Spinal cord (tissue), 9 donors: ENCODE measurements at regions not wholly inside any gene's neighbourhood (a gene's known extent, or its start where the extent isn't known, plus 50 kb on each side); places are given as distances from the start of the nearest gene placed in this dataset.
A peak's percentile ranks its signal among the peaks of the same experiment; 100 is the strongest.

Experiments
- DNase-seq, 6 donors: peaks; one replicate each; pipeline versions ENCODE4 v3.0.0 to v3.0.0-alpha.2; 2013 to 2015; ENCODE audit warnings: low spot score in 6 of 6, low read depth in 4 of 6
- H3K27ac ChIP-seq: one replicate; pipeline ENCODE4 v1.5.1; 2013; ENCODE audit warnings: low read depth, low read length, control low read depth
- H3K27me3 ChIP-seq: one replicate; pipeline ENCODE4 v1.6.1; 2013; ENCODE audit warnings: low read length; ENCODE audit not compliant: control insufficient read depth, insufficient read depth
- H3K36me3 ChIP-seq: one replicate; pipeline ENCODE4 v1.6.1; 2013; ENCODE audit warnings: low read length; ENCODE audit not compliant: control insufficient read depth, insufficient read depth
- H3K4me1 ChIP-seq: one replicate; pipeline ENCODE4 v1.6.1; 2013; ENCODE audit warnings: low read length; ENCODE audit not compliant: control insufficient read depth, insufficient read depth
- H3K4me3 ChIP-seq: one replicate; pipeline ENCODE4 v1.5.1; 2013; ENCODE audit warnings: low read depth, low read length, control low read depth
- H3K9me3 ChIP-seq: one replicate; pipeline ENCODE4 v1.6.1; 2013; ENCODE audit warnings: low read length; ENCODE audit not compliant: control insufficient read depth, insufficient read depth
- WGBS: methylation state at CpG from one replicate; pipeline ENCODE4 v1.1.5; 2013; ENCODE audit warnings: missing lambda C conversion rate; ENCODE audit not compliant: insufficient coverage; 5-methylcytosine and 5-hydroxymethylcytosine counted together
- donor health status: healthy.

DNA sequence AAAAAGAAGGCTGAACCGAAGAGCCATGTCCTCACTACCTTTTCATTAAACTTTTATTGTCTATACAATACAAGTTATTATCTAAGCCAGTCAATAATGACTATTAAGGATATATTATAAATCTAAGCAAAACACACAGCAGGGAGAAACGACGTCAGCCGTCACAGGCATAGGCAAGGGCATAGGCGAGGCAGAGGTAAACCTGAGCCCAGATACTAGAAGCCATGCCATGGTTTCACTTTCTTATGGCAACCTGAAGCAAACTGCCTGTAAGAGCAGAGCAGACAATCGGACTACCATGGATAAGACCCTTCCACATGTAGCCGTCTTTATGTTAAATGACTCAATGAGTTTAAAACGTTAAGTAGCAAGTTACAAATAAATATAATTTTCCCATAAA is 238.5 kb upstream of the ZNF521 start:
- Histone ChIP-seq H3K27ac (no peak overlapping the region), H3K4me1 (no peaks in the 10 kb centered on the region), H3K4me3 (no peak overlapping the region), H3K36me3 (no peaks in the 10 kb centered on the region), H3K27me3 (no peaks in the 10 kb centered on the region), H3K9me3 (peaks cover 6% of the 10 kb centered on the region)
- WGBS: 94% methylated on average over 4 of the region's 8 CpGs
- DNase-seq: no peak

DNA sequence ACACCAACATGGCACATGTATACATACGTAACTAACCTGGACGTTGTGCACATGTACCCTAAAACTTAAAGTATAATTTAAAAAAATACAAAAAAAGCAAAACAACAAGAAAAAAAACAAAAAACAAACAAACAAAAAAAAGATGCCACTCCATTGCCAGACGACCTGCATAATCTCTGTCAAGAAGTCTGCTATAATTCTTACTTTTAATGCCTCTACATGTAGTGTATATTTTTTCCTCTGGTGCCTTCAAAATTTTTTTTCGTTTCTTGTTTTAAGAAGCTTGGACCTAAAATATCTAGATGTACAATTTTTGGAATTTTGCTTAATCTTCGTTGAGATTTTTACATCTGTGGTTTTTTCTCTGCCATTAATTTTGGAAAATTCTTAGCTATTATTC is 235.6 kb upstream of the ZNF521 start:
- DNase-seq: no peak
- no peaks in the 10 kb centered on the region for H3K4me1 ChIP-seq
- H3K36me3 ChIP-seq: no peaks in the 10 kb centered on the region
- peaks cover 6% of the 10 kb centered on the region for H3K9me3 ChIP-seq
- H3K27ac ChIP-seq: no peak overlapping the region
- no peaks in the 10 kb centered on the region for H3K27me3 ChIP-seq
- no peak overlapping the region for H3K4me3 ChIP-seq
- WGBS: no CpG with 5 or more reads among the region's 5 CpGs

DNA sequence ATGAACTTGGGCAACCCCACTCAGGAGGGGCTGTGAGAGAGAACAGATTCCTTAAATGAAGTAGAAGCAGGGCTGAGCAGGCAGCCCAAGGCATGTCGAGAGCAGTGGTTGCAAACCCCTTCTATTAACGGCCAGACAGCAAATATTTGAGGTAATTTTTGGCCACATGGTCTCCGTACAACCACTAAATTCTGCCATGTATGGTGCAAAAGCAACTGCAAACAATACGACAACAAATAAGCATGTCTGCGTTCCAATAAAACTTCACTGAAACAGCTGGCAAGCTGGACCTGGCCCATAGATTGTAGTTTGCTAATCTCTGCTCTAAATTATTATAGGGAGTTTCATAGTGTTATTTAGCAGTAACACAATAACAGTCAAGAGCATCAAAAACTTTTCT is 217.0 kb upstream of the ZNF521 start:
- no peak overlapping the region for H3K4me3 ChIP-seq
- no peak for DNase-seq
- no peaks in the 10 kb centered on the region for H3K27me3 ChIP-seq
- no peaks in the 10 kb centered on the region for H3K9me3 ChIP-seq
- H3K4me1 ChIP-seq: no peaks in the 10 kb centered on the region
- 85% methylated on average over 3 of the region's 5 CpGs for WGBS
- no peaks in the 10 kb centered on the region for H3K36me3 ChIP-seq
- H3K27ac ChIP-seq: no peak overlapping the region

DNA sequence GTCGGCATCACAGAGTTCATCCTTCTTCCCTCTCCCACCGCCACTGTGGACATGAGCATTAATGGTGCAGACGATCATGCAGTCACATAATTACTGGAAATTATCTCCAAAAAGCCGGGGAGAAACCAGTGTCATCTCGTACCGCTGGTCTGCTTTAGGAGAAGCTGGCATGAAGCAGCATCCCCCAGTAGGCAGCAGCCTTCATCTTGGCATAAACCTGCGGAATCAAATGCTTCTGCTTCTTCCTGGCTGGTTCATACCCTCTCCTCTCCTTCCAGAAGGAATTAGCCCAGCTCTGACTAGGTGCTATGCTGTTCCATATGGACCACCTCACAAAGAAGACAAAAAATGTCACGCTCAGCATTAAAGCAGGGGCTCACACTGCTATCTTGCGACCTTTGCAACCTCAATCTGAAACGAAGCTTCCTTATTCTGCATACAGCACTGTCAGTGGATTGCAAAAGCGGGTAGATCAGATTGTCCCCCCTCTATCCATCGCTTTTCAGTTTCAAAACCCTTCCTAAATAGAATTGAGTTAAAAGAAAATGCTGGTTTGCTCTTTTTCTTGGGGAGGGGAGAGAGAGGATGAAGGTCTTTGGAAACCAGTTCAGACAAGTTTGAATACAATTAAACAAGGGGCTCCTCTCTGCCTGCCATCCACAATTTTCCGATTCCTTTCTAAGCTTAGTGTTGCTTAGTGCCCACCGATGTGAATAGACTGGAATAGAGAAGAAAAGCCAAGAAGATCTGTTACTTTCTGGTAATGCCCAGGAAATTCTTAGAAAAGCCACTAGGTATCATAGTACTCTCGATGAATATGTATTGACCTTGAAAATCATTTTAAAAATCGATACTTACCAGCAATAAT is 212.1 kb upstream of the ZNF521 start:
- peak in 2 of 6 donors; percentile 20 to 25 for DNase-seq
- no peaks in the 10 kb centered on the region for H3K27me3 ChIP-seq
- no peaks in the 10 kb centered on the region for H3K9me3 ChIP-seq
- H3K27ac ChIP-seq: no peak overlapping the region
- H3K4me3 ChIP-seq: no peak overlapping the region
- no peaks in the 10 kb centered on the region for H3K4me1 ChIP-seq
- 80% methylated on average over 10 of the region's 16 CpGs for WGBS
- H3K36me3 ChIP-seq: no peaks in the 10 kb centered on the region

DNA sequence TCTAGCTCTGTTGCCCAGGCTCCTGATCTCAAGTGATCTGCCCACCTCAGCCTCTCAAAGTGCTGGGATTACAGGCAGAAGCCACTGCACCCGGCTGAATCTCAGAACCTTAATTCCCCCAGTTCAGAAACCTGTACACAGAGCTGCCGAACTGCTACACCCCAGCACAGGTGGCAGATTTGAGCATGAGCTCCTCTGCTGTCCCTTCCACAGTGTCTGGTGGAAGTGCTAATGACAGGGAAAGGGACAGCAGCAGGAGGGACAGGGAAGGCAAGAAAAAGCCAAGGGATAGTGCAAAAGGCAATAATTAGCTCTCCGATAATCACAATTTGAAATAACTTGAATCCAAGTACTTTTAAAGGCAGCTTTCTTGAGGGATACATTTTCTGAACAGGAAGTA is 211.4 kb upstream of the ZNF521 start:
- Histone ChIP-seq H3K27ac (no peak overlapping the region), H3K4me1 (no peaks in the 10 kb centered on the region), H3K9me3 (no peaks in the 10 kb centered on the region), H3K36me3 (no peaks in the 10 kb centered on the region), H3K27me3 (no peaks in the 10 kb centered on the region), H3K4me3 (no peak overlapping the region)
- WGBS: 100% methylated on average over 1 of the region's 3 CpGs
- no peak for DNase-seq

DNA sequence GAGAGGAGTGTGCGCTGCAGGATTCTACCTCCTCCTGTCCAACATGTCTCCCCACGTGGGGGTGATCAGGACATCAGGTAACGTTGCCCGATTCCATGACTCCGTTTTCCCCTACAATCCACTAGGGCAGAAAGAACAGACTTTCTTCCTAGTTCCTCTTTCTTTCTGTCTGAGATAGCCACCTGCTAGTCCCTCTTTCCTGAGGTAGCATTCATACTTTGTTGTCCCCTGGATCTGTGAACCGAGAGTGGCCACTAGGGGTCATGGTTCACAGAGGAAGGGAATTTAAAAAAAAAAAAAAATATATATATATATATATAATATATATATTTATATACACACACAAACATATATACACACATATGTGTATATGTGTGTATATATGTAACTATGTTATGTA is 210.0 kb upstream of the ZNF521 start:
- Histone ChIP-seq H3K4me1 (no peaks in the 10 kb centered on the region), H3K27ac (no peak overlapping the region), H3K4me3 (no peak overlapping the region), H3K36me3 (no peaks in the 10 kb centered on the region), H3K27me3 (no peaks in the 10 kb centered on the region), H3K9me3 (no peaks in the 10 kb centered on the region)
- DNase-seq: no peak
- WGBS: 100% methylated on average over 1 of the region's 6 CpGs

DNA sequence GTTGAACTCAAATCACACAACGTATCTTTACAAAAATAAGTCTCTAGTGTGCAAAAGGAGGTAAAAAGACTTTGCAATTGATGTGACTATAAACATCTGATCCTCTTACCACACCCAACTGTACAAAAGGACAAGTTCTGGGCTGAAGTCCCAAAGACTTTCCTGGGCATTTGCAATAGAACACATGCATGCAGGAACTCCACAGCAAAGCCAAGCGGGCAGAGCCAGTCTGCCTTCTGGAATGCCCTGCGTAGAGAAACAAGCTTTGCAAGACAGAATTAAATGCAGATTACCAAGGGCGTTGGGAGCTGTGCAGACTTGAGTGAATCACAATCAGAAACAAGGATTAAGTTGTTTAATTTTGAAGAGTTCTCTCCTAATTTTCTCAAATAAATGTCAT is 208.4 kb upstream of the ZNF521 start:
- Histone ChIP-seq H3K9me3 (no peaks in the 10 kb centered on the region), H3K27me3 (no peaks in the 10 kb centered on the region), H3K27ac (no peak overlapping the region), H3K4me1 (no peaks in the 10 kb centered on the region), H3K36me3 (no peaks in the 10 kb centered on the region), H3K4me3 (no peak overlapping the region)
- WGBS: 41% methylated on average over 2 of the region's 4 CpGs
- peak in 2 of 6 donors; percentile 23 to 48 for DNase-seq

DNA sequence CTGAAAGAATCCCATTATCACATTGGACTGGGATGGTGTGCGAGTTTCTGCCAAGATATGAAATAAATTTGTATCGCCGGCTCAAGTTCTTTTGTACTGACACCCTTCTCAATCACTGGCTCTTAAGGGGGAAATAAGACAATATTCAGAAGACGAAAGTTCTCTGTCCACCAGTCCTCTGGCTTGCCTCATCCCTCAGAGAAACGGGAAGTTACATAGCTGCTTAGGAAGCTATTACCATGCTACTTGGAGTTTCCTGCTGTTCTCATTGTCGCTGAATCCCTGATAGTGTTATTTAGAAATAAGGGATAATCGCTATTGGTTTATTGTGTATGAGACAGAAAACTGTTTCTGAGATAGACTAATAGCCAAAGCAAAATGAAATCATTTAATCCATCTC is 205.0 kb upstream of the ZNF521 start:
- H3K36me3 ChIP-seq: no peaks in the 10 kb centered on the region
- no peak overlapping the region for H3K4me3 ChIP-seq
- DNase-seq: peak in 1 of 6 donors; percentile 62
- no peaks in the 10 kb centered on the region for H3K4me1 ChIP-seq
- no peak overlapping the region for H3K27ac ChIP-seq
- no peaks in the 10 kb centered on the region for H3K27me3 ChIP-seq
- no peaks in the 10 kb centered on the region for H3K9me3 ChIP-seq
- no CpG with 5 or more reads among the region's 7 CpGs for WGBS

DNA sequence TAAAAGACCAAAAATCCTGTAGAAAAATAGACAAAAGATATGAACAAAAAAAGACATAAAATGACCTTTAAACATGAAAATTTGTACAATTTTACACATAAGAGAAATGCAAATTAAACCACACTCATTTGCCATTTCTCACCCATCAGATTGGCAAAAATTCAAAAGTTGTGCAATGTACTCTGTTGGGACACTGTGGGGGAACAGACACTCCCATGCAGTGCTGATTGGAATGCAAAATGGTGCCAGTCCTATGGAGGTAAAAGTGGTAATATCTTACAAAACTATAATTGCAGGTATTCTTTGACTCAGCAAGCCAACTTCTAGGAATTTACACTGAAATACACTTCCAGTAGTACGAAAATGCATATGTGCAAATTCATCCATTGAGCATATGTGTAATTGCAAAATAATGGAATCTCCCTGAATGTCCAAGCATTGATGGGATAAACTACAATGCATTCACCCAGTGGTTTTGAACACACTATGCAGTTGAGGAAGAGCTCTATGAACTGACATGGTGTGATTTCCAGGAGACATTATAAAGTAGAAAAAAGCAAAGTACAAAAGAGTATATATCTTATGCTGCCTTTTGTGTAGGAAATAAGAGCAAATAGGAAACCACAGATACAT is 201.8 kb upstream of the ZNF521 start:
- no CpG with 5 or more reads among the region's 1 CpG for WGBS
- Histone ChIP-seq H3K27ac (no peak overlapping the region), H3K9me3 (no peaks in the 10 kb centered on the region), H3K36me3 (no peaks in the 10 kb centered on the region), H3K4me1 (no peaks in the 10 kb centered on the region), H3K4me3 (no peak overlapping the region), H3K27me3 (no peaks in the 10 kb centered on the region)
- no peak for DNase-seq
